Mesenchymal stem cell (in vitro differentiated cells and primary cell): ENCODE measurements at regions not wholly inside any gene's neighbourhood (a gene's known extent, or its start where the extent isn't known, plus 50 kb on each side); places are given as distances from the start of the nearest gene placed in this dataset.

Source experiments
- DNase-seq: peaks from one replicate; pipeline ENCODE4 v3.0.0-alpha.2; 2013
- H2AFZ ChIP-seq: one replicate; pipeline ENCODE4 v1.6.1; 2013; ENCODE audit warnings: low read depth, mild to moderate bottlenecking, control low read depth, inconsistent platforms, low read length, moderate library complexity
- H2AK5ac ChIP-seq: 2 replicates; pipeline ENCODE4 v1.6.1; 2013; ENCODE audit warnings: low read length, moderate library complexity, mild to moderate bottlenecking, inconsistent platforms; ENCODE audit not compliant: severe bottlenecking
- H2BK120ac ChIP-seq: one replicate; pipeline ENCODE4 v1.6.1; 2013; ENCODE audit warnings: low read depth, mild to moderate bottlenecking, inconsistent platforms, low read length, moderate library complexity
- H2BK12ac ChIP-seq, 2 experiments: one replicate each; pipeline ENCODE4 v1.6.1; 2013; ENCODE audit warnings: inconsistent platforms in 2 of 2, low read length in 2 of 2, mild to moderate bottlenecking in 2 of 2, moderate library complexity in 2 of 2, control low read depth in 1 of 2
- H2BK15ac ChIP-seq: one replicate; pipeline ENCODE4 v1.6.1; 2013; ENCODE audit warnings: mild to moderate bottlenecking, low read depth, inconsistent platforms; ENCODE audit not compliant: poor library complexity, severe bottlenecking
- H2BK5ac ChIP-seq: 2 replicates; pipeline ENCODE4 v1.6.1; 2013; ENCODE audit warnings: low read depth, mild to moderate bottlenecking, low read length, control low read depth, inconsistent platforms; ENCODE audit not compliant: poor library complexity, severe bottlenecking
- H3K14ac ChIP-seq, 2 experiments: one replicate each; pipeline ENCODE4 v1.6.1; 2013; ENCODE audit warnings: inconsistent platforms in 2 of 2, low read length in 2 of 2, control low read depth in 1 of 2, mild to moderate bottlenecking in 1 of 2, moderate library complexity in 1 of 2
- H3K18ac ChIP-seq, 2 experiments: one replicate each; pipeline ENCODE4 v1.6.1; 2013; ENCODE audit warnings: inconsistent platforms in 2 of 2, low read length in 2 of 2, control low read depth in 1 of 2, low read depth in 1 of 2, mild to moderate bottlenecking in 1 of 2
- H3K23ac ChIP-seq, 2 experiments: one replicate each; pipeline ENCODE4 v1.6.1; 2013; ENCODE audit warnings: inconsistent platforms in 2 of 2, low read length in 2 of 2, mild to moderate bottlenecking in 2 of 2, moderate library complexity in 2 of 2, control low read depth in 1 of 2
- H3K27ac ChIP-seq: 2 replicates; pipeline ENCODE4 v1.5.1; 2013; ENCODE audit warnings: mild to moderate bottlenecking, moderate library complexity, low read length, control low read depth, inconsistent platforms; ENCODE audit not compliant: poor library complexity, severe bottlenecking
- H3K27me3 ChIP-seq, 2 experiments: 2 replicates each; pipeline versions ENCODE4 v1.6.1 to v1.7.0; 2013; ENCODE audit warnings: low read length in 2 of 2, mild to moderate bottlenecking in 2 of 2, moderate library complexity in 2 of 2, control low read depth in 1 of 2, inconsistent platforms in 1 of 2; ENCODE audit not compliant: control insufficient read depth in 1 of 2, insufficient read depth in 1 of 2
- H3K36me3 ChIP-seq, 2 experiments: 2 replicates each; pipeline versions ENCODE4 v1.6.1 to v1.7.0; 2013; ENCODE audit warnings: low read length in 2 of 2, control low read depth in 1 of 2, inconsistent platforms in 1 of 2, low read depth in 1 of 2, mild to moderate bottlenecking in 1 of 2; ENCODE audit not compliant: insufficient read depth in 2 of 2, control insufficient read depth in 1 of 2
- H3K4ac ChIP-seq, 2 experiments: one replicate each; pipeline ENCODE4 v1.6.1; 2013; ENCODE audit warnings: inconsistent platforms in 2 of 2, low read length in 2 of 2, mild to moderate bottlenecking in 2 of 2, moderate library complexity in 2 of 2, control low read depth in 1 of 2, low read depth in 1 of 2
- H3K4me1 ChIP-seq: 2 replicates; pipeline ENCODE4 v1.6.1; 2013; ENCODE audit warnings: low read depth, low read length, control low read depth; ENCODE audit not compliant: control insufficient read depth, insufficient read depth
- H3K4me2 ChIP-seq: 2 replicates; pipeline ENCODE4 v1.6.1; 2013; ENCODE audit warnings: low read length, mild to moderate bottlenecking, inconsistent platforms; ENCODE audit not compliant: poor library complexity, severe bottlenecking
- H3K4me3 ChIP-seq, 2 experiments: 2 replicates each; pipeline versions ENCODE4 v1.5.1 to v1.7.0; 2013; ENCODE audit warnings: low read length in 2 of 2, mild to moderate bottlenecking in 2 of 2, control low read depth in 1 of 2, low read depth in 1 of 2; ENCODE audit not compliant: insufficient read depth in 1 of 2
- H3K79me1 ChIP-seq: replicated peaks from 2 replicates; pipeline ENCODE4 v1.6.1; 2013; ENCODE audit warnings: mild to moderate bottlenecking, control low read depth, low read length, inconsistent platforms; ENCODE audit not compliant: poor library complexity, severe bottlenecking
- H3K9ac ChIP-seq: 2 replicates; pipeline ENCODE4 v1.7.0; 2013; ENCODE audit warnings: mild to moderate bottlenecking, low read length, moderate library complexity
- H3K9me3 ChIP-seq: 2 replicates; pipeline ENCODE4 v1.7.0; 2013; ENCODE audit warnings: mild to moderate bottlenecking, low read length; ENCODE audit not compliant: control insufficient read depth
- H4K8ac ChIP-seq: one replicate; pipeline ENCODE4 v1.6.1; 2013; ENCODE audit warnings: inconsistent platforms, mild to moderate bottlenecking, low read length, moderate library complexity
- H4K91ac ChIP-seq: one replicate; pipeline ENCODE4 v1.6.1; 2013; ENCODE audit warnings: mild to moderate bottlenecking, low read length, inconsistent platforms
- WGBS: methylation state at CpG from one replicate; pipeline ENCODE4 v1.1.7; 2013; ENCODE audit warnings: mixed read lengths; 5-methylcytosine and 5-hydroxymethylcytosine counted together

DNA sequence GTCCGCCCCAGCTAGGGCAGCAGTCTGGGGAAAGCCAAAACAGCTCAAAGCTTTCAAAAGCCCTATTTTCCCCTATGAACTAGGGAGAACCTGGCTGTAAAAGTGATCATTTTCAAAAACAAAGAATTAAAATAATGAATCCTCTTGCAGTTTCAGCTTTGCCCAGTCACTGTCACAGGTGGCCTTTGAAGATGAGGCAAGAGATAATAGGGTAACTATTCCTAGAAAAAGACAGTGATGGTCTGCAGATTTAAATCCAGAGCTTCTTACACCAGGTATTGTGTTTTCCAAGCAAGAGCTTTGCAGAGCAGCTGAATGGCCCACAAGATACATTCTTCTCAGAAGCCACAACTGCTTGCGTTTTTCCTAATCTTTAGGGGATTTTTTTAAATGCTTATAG is 80.2 kb upstream of the NUDT4 start:
- no peak overlapping the region for H3K4ac ChIP-seq
- no peak overlapping the region for H3K4me3 ChIP-seq
- no peak overlapping the region for H2AFZ ChIP-seq
- H2BK12ac ChIP-seq: no peak overlapping the region
- H3K4me1 ChIP-seq: no peaks in the 10 kb centered on the region
- no peak overlapping the region for H3K14ac ChIP-seq
- no peak overlapping the region for H4K91ac ChIP-seq
- no peak for DNase-seq
- H3K36me3 ChIP-seq: no peaks in the 10 kb centered on the region
- H3K9ac ChIP-seq: no peak overlapping the region
- WGBS: no CpG with 5 or more reads among the region's 2 CpGs
- no peak overlapping the region for H2BK5ac ChIP-seq
- no peaks in the 10 kb centered on the region for H3K9me3 ChIP-seq
- no peak overlapping the region for H4K8ac ChIP-seq
- no peak overlapping the region for H2AK5ac ChIP-seq
- H3K23ac ChIP-seq: no peak overlapping the region
- no peaks in the 10 kb centered on the region for H3K27me3 ChIP-seq
- H3K4me2 ChIP-seq: no peak overlapping the region
- H2BK120ac ChIP-seq: no peak overlapping the region
- no peak overlapping the region for H3K27ac ChIP-seq
- H2BK15ac ChIP-seq: no peak overlapping the region
- H3K79me1 ChIP-seq: no peaks in the 10 kb centered on the region
- H3K18ac ChIP-seq: no peak overlapping the region

DNA sequence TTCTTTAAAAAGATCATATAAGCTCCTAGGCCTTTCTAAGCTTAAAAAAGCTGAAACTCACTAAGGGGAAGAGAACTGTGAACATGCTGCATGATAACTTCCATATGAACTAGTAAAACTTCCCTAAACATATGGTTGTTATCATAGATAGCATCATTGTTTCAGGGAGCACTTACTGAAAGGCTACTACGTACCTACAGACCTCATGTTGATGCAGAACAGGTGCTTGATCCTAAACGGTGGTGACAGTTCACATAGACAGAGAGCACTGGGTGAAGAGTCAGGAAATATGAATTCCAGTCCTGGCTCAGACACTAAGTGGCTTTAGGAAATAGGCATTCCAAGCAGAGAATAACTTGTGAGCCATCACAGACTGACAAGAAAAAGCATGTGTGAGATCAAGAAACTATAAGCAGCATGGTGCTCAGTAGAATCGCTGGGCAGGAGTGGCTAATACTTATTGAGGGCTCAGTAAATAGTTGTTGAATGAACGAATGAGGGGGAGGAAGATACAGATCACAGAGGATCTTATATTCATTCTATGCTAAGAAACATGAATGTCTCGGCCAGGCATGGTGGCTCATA is 78.4 kb upstream of the NUDT4 start:
- Histone ChIP-seq H3K23ac (no peak overlapping the region), H4K91ac (no peak overlapping the region), H2BK12ac (no peak overlapping the region), H3K4me2 (no peak overlapping the region), H3K4ac (no peak overlapping the region), H3K18ac (no peak overlapping the region), H3K4me1 (no peaks in the 10 kb centered on the region), H2BK5ac (no peak overlapping the region), H3K9me3 (no peaks in the 10 kb centered on the region), H3K4me3 (no peak overlapping the region), H2AK5ac (no peak overlapping the region), H3K14ac (no peak overlapping the region), H2BK15ac (no peak overlapping the region), H2BK120ac (no peak overlapping the region), H4K8ac (no peak overlapping the region), H2AFZ (no peak overlapping the region), H3K27ac (no peak overlapping the region), H3K36me3 (no peaks in the 10 kb centered on the region), H3K79me1 (no peaks in the 10 kb centered on the region), H3K9ac (no peak overlapping the region), H3K27me3 (no peaks in the 10 kb centered on the region)
- DNase-seq: no peak
- WGBS: 64% methylated on average over 5 of the region's 5 CpGs

DNA sequence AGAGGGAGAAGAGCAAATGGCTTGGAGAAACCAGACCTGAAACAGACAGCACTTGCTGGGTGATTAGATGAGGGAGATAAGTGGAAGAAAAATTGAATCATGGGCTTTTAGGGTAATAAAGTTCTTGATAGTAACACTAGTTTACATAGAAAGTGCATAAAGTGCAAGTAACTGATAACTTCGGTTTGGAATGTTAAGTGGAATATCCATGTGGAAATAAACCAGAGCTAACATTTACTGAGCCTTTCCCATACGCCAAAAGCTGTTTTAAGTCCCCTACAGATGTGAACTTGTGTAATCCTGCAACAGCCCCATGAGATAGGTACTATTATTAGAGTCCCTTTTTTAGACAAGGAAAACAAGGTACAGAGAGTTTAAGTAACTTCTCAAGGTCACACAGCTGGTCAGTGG is 77.1 kb upstream of the NUDT4 start:
- Histone ChIP-seq H3K36me3 (no peaks in the 10 kb centered on the region), H3K9me3 (no peaks in the 10 kb centered on the region), H3K14ac (no peak overlapping the region), H3K4me2 (no peak overlapping the region), H3K9ac (no peak overlapping the region), H3K79me1 (no peaks in the 10 kb centered on the region), H2BK12ac (no peak overlapping the region), H3K4me1 (no peaks in the 10 kb centered on the region), H2BK5ac (no peak overlapping the region), H2AFZ (no peak overlapping the region), H3K27me3 (no peaks in the 10 kb centered on the region), H3K18ac (no peak overlapping the region), H3K4ac (no peak overlapping the region), H2BK15ac (no peak overlapping the region), H2BK120ac (no peak overlapping the region), H4K91ac (no peak overlapping the region), H2AK5ac (no peak overlapping the region), H3K23ac (no peak overlapping the region), H4K8ac (no peak overlapping the region), H3K27ac (no peak overlapping the region), H3K4me3 (no peak overlapping the region)
- DNase-seq: peak; percentile 46
- WGBS: no CpG with 5 or more reads among the region's 2 CpGs

DNA sequence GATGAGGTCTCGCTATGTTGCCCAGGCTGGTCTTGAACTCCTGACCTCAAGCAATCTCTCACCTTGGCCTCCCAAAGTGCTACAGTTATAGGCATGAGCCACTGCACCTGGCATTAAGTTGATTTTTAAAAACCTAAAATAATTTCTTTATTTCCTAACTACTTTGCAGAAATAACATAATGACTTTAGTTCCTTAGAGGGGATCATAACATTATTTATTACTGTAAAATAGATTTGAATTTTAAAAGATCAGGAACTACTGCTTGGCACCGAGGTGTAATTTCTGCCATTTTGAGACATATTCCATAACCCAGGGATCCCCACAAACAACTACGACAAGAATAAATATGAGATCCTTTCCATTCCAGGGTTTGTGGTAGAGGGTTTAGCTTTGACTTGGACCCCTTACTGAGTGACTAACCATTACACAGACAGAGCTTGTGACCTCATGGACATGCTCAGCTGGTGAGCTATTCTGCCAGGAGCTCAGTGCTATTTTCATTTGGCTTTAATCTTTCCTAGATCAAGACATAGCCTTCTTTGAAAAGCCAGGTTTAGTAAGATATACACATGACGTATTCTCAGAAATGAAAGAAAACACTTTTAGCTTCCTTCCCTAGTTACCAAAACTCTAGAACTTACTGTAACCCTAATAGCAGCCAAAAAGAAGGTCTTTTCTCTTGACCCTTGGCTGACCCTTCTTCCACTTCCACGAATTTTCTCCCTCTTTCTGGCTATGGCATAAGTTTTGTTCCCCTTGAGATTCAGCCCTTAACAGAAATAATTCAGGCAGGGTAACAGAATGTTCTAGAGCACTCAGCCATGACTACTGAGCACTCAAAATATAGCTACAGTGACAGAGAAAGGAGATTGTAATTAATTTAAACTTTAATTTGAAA is 75.1 kb upstream of the NUDT4 start:
- H2AK5ac ChIP-seq: no peak overlapping the region
- DNase-seq: peak; percentile 35
- no peak overlapping the region for H4K8ac ChIP-seq
- no peak overlapping the region for H3K18ac ChIP-seq
- 81% methylated on average over 3 of the region's 5 CpGs for WGBS
- no peak overlapping the region for H2AFZ ChIP-seq
- no peaks in the 10 kb centered on the region for H3K27me3 ChIP-seq
- H3K23ac ChIP-seq: no peak overlapping the region
- no peak overlapping the region for H2BK12ac ChIP-seq
- H3K14ac ChIP-seq: no peak overlapping the region
- no peak overlapping the region for H2BK15ac ChIP-seq
- peak overlapping the region; percentile 78 for H3K27ac ChIP-seq
- H3K4ac ChIP-seq: no peak overlapping the region
- H2BK5ac ChIP-seq: no peak overlapping the region
- no peak overlapping the region for H3K4me2 ChIP-seq
- H2BK120ac ChIP-seq: no peak overlapping the region
- no peak overlapping the region for H4K91ac ChIP-seq
- peak overlapping the region; percentile 78 for H3K9ac ChIP-seq
- no peaks in the 10 kb centered on the region for H3K79me1 ChIP-seq
- H3K36me3 ChIP-seq: no peaks in the 10 kb centered on the region
- H3K4me1 ChIP-seq: no peaks in the 10 kb centered on the region
- no peak overlapping the region for H3K4me3 ChIP-seq
- no peaks in the 10 kb centered on the region for H3K9me3 ChIP-seq
